Activated B cell treated with CpG ODN at 0.5 μM for 24 hours (primary cell): ENCODE measurements at regions not wholly inside any gene's neighbourhood (a gene's known extent, or its start where the extent isn't known, plus 50 kb on each side); places are given as distances from the start of the nearest gene placed in this dataset.

Experiments used
- ATAC-seq: fragments of 200-7000 bp; cut with Tn5 transposase; one replicate; pipeline ENCODE4 v1.10.0; 2021; ENCODE audit warnings: low read depth, mild to moderate bottlenecking, moderate library complexity
- CTCF ChIA-PET: fragments of 350-600 bp; sonication (Branson Sonifier 250); formaldehyde crosslinking; loops from one replicate; lab custom pipeline; 2021; ENCODE audit warnings: antibody characterized with exemption; lab: Charles Lee
- POLR2A ChIA-PET: fragments of 350-600 bp; sonication (Branson Sonifier 250); formaldehyde crosslinking; loops from one replicate; lab custom pipeline; 2021; ENCODE audit warnings: antibody characterized with exemption; lab: Charles Lee
- DNase-seq: peaks from one replicate; pipeline ENCODE4 v3.0.0; 2022
- H3K27ac Mint-ChIP-seq: one replicate; pipeline ENCODE4 v1.8.0; 2020; ENCODE audit warnings: mixed read lengths
- H3K27me3 Mint-ChIP-seq: one replicate; pipeline ENCODE4 v1.8.0; 2021; ENCODE audit warnings: mixed read lengths
- H3K36me3 Mint-ChIP-seq: one replicate; pipeline ENCODE4 v1.8.0; 2021; ENCODE audit warnings: low read depth, mixed read lengths
- H3K4me1 Mint-ChIP-seq: one replicate; pipeline ENCODE4 v1.8.0; 2021; ENCODE audit warnings: mixed read lengths
- H3K4me3 Mint-ChIP-seq: one replicate; pipeline ENCODE4 v1.8.0; 2020; ENCODE audit warnings: mild to moderate bottlenecking, mixed read lengths
- H3K9me3 Mint-ChIP-seq: one replicate; pipeline ENCODE4 v1.8.0; 2020; ENCODE audit warnings: mixed read lengths
- CTCF ChIP-seq: fragments of 200-600 bp; IDR thresholded peaks from one replicate; pipeline ENCODE4 v1.8.0; 2022; ENCODE audit warnings: antibody characterized with exemption, mild to moderate bottlenecking
- intact Hi-C: fragments of 100-400 bp; cut with micrococcal nuclease; formaldehyde crosslinking; loops from one replicate; pipeline ENCODE4 v1.15.1; 2024

GRCh38 chr6:95420792-95421191, 156.5 kb upstream of the MANEA start:
- CTCF ChIA-PET, result no interaction called here
- Mint-ChIP-seq H3K4me3 (no peak overlapping the region), H3K9me3 (peaks cover 7% of the 10 kb centered on the region), H3K36me3 (no peaks in the 10 kb centered on the region), H3K4me1 (no peaks in the 10 kb centered on the region), H3K27me3 (no peaks in the 10 kb centered on the region), H3K27ac (no peak overlapping the region)
- no peak for DNase-seq
- no peak for ATAC-seq
- no peak for TF ChIP-seq CTCF
- POLR2A ChIA-PET, result no interaction called here
- intact Hi-C loops, result no loop called here

DNA sequence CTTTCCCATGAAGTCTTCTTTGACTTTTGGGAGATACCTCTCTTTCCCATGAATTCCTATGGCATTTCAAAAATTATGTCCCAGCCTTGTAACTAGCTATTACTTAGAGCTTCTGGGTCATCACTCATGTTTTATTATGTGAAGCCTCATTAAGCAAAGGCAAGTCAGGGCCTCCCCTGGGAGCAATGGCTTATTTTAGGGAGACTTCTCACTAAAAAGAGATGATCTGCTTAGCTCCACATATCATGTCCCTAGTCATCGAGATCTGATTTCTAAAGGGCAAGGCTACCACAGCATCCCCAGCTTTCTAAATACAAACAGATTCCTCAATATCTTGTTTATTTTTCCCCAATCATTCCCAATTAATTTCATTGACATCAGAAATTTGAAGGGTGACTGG, 154.0 kb upstream of the MANEA start:
- Mint-ChIP-seq H3K27me3 (no peaks in the 10 kb centered on the region), H3K9me3 (peaks cover 7% of the 10 kb centered on the region), H3K4me1 (no peaks in the 10 kb centered on the region), H3K27ac (no peak overlapping the region), H3K4me3 (no peak overlapping the region), H3K36me3 (no peaks in the 10 kb centered on the region)
- ChIA-PET CTCF (no interaction called here), POLR2A (no interaction called here)
- no peak for TF ChIP-seq CTCF
- DNase-seq, result no peak
- intact Hi-C loops, result no loop called here
- no peak for ATAC-seq

GRCh38 chr6:95431637-95432228, 145.6 kb upstream of the MANEA start:
- no peak for TF ChIP-seq CTCF
- no peak for DNase-seq
- no peak for ATAC-seq
- H3K4me3 Mint-ChIP-seq, result no peak overlapping the region
- H3K9me3 Mint-ChIP-seq, result no peaks in the 10 kb centered on the region
- H3K36me3 Mint-ChIP-seq, result no peaks in the 10 kb centered on the region
- intact Hi-C loops, result loop anchor here (1.0 to 5.0 kb wide), 5 partner anchors 435 to 1961 kb away; partner anchors contain the start of gene NDUFAF4
- no peaks in the 10 kb centered on the region for H3K27me3 Mint-ChIP-seq
- CTCF ChIA-PET, result interaction anchor here (0.7 kb wide), 1 partner anchor 14 kb away, joined by 3 read pairs; no protein-coding TSS in a partner anchor
- no peak overlapping the region for H3K27ac Mint-ChIP-seq
- no peaks in the 10 kb centered on the region for H3K4me1 Mint-ChIP-seq
- POLR2A ChIA-PET, result no interaction called here

GRCh38 chr6:95439741-95440140, 137.6 kb upstream of the MANEA start:
- no peak overlapping the region for H3K27ac Mint-ChIP-seq
- no peak for DNase-seq
- H3K4me1 Mint-ChIP-seq, result no peaks in the 10 kb centered on the region
- no peaks in the 10 kb centered on the region for H3K27me3 Mint-ChIP-seq
- POLR2A ChIA-PET, result no interaction called here
- CTCF ChIA-PET, result no interaction called here
- no peaks in the 10 kb centered on the region for H3K9me3 Mint-ChIP-seq
- intact Hi-C loops, result no loop called here
- H3K4me3 Mint-ChIP-seq, result no peak overlapping the region
- no peaks in the 10 kb centered on the region for H3K36me3 Mint-ChIP-seq
- TF ChIP-seq CTCF, result no peak
- ATAC-seq, result no peak

- Mint-ChIP-seq H3K36me3 (no peaks in the 10 kb centered on the region), H3K4me1 (no peaks in the 10 kb centered on the region), H3K27me3 (no peaks in the 10 kb centered on the region), H3K27ac (no peak overlapping the region), H3K9me3 (peaks cover 5% of the 10 kb centered on the region), H3K4me3 (no peak overlapping the region)
- ChIA-PET CTCF (no interaction called here), POLR2A (no interaction called here)
- no peak for TF ChIP-seq CTCF
- DNase-seq (no peak), ATAC-seq (no peak)
- intact Hi-C loops, result no loop called here
These were observed 129.1 kb upstream of the MANEA start for GRCh38 chr6:95448208-95448607.
